Stimulated activated CD4-positive, alpha-beta T cell treated with anti-CD3 and anti-CD28 coated beads, Interleukin-1b, Interleukin-23, amount 100 ng/mL, for 48 hours (primary cell): ENCODE measurements at regions not wholly inside any gene's neighbourhood (a gene's known extent, or its start where the extent isn't known, plus 50 kb on each side); places are given as distances from the start of the nearest gene placed in this dataset.

Experiments
- DNase-seq: peaks from one replicate; pipeline ENCODE4 v3.0.0-alpha.2; 2020

GRCh38 chr1:163761898-163762297 is 440.1 kb downstream of the NUF2 start:
- no peak for DNase-seq

- DNase-seq: no peak
Measured at GRCh38 chr1:163766257-163766918, 444.6 kb downstream of the NUF2 start.

- no peak for DNase-seq
Measured at GRCh38 chr1:163768576-163768975, 446.8 kb downstream of the NUF2 start.

- DNase-seq: no peak
Measured at GRCh38 chr1:163770265-163770664, 448.5 kb downstream of the NUF2 start.

- no peak for DNase-seq
Measured at GRCh38 chr1:163771637-163772036, 449.9 kb downstream of the NUF2 start.

GRCh38 chr1:163772246-163772645 is 450.5 kb downstream of the NUF2 start:
- no peak for DNase-seq

GRCh38 chr1:163773396-163773795 is 451.6 kb downstream of the NUF2 start:
- no peak for DNase-seq

- no peak for DNase-seq
Measured at GRCh38 chr1:163774401-163774945, 452.7 kb downstream of the NUF2 start.

- DNase-seq: no peak
Measured at GRCh38 chr1:163774978-163775620, 453.3 kb downstream of the NUF2 start.

- no peak for DNase-seq
Measured at GRCh38 chr1:163777205-163777604, 455.5 kb downstream of the NUF2 start.

GRCh38 chr1:163781146-163781545 is 459.4 kb downstream of the NUF2 start:
- no peak for DNase-seq

GRCh38 chr1:163785868-163786405 is 464.2 kb downstream of the NUF2 start:
- DNase-seq: no peak

GRCh38 chr1:163789911-163790310 is 468.2 kb downstream of the NUF2 start:
- DNase-seq: no peak

- DNase-seq: no peak
Measured at GRCh38 chr1:163794551-163794950, 472.8 kb downstream of the NUF2 start.

- DNase-seq: no peak
Measured at GRCh38 chr1:163796394-163796821, 474.7 kb downstream of the NUF2 start.

- no peak for DNase-seq
Measured at GRCh38 chr1:163797816-163798215, 476.1 kb downstream of the NUF2 start.

- DNase-seq: no peak
Measured at GRCh38 chr1:163799190-163799805, 477.5 kb downstream of the NUF2 start.

- DNase-seq: no peak
Measured at GRCh38 chr1:163807331-163808049, 485.7 kb downstream of the NUF2 start.

- no peak for DNase-seq
Measured at GRCh38 chr1:163813251-163813650, 491.5 kb downstream of the NUF2 start.

- no peak for DNase-seq
Measured at GRCh38 chr1:163820226-163820625, 498.5 kb downstream of the NUF2 start.

GRCh38 chr1:163820766-163821165 is 499.0 kb downstream of the NUF2 start:
- DNase-seq: no peak

GRCh38 chr1:163821679-163822078 is 499.9 kb downstream of the NUF2 start:
- no peak for DNase-seq

- no peak for DNase-seq
Measured at GRCh38 chr1:163823017-163823416, 501.3 kb downstream of the NUF2 start.
